OCI-LY7 (cell line): ENCODE measurements at regions not wholly inside any gene's neighbourhood (a gene's known extent, or its start where the extent isn't known, plus 50 kb on each side); places are given as distances from the start of the nearest gene placed in this dataset.

Experiments used
- BruUV-seq: library from RNA; stranded (reverse); fragments of 400-500 nt; replicated peaks from 2 replicates; lab custom pipeline; 2021; lab: Mats Ljungman, UMichigan
- CTCF ChIA-PET: fragments of 300-600 bp; sonication (Branson Sonifier 250); formaldehyde crosslinking; loops from one replicate; lab custom pipeline; 2022; ENCODE audit warnings: antibody characterized with exemption; ENCODE audit not compliant: unreplicated experiment; lab: Charles Lee
- POLR2A ChIA-PET: fragments of 300-600 bp; sonication (Branson Sonifier 250); formaldehyde crosslinking; loops from one replicate; lab custom pipeline; 2022; ENCODE audit warnings: antibody characterized with exemption; lab: Charles Lee
- DNase-seq: peaks from one replicate; pipeline ENCODE4 v3.0.0-alpha.2; 2015; ENCODE audit warnings: low spot score
- H2AFZ ChIP-seq: fragments of 200-600 bp; sonication (generic), shearing (Covaris generic); 2 replicates; pipeline ENCODE4 v1.6.1; 2014; ENCODE audit warnings: mild to moderate bottlenecking, antibody characterized with exemption, low read length, moderate library complexity
- H3K27ac ChIP-seq: fragments of 200-600 bp; sonication (generic); 2 replicates; pipeline ENCODE4 v1.5.1; 2014; ENCODE audit warnings: mixed run types, low read depth, mild to moderate bottlenecking, moderate library complexity, low read length, inconsistent platforms; ENCODE audit not compliant: poor library complexity, severe bottlenecking
- H3K36me3 ChIP-seq: fragments of 200-600 bp; sonication (generic); 2 replicates; pipeline ENCODE4 v1.6.1; 2014; ENCODE audit warnings: mild to moderate bottlenecking, antibody characterized with exemption, low read length, moderate library complexity, mixed read lengths; ENCODE audit not compliant: insufficient read depth
- H3K4me1 ChIP-seq: fragments of 200-600 bp; sonication (generic); 2 replicates; pipeline ENCODE4 v1.5.1; 2014; ENCODE audit warnings: mild to moderate bottlenecking, low read length; ENCODE audit not compliant: insufficient read depth, poor library complexity, severe bottlenecking
- H3K4me2 ChIP-seq: fragments of 200-600 bp; sonication (generic); 2 replicates; pipeline ENCODE4 v1.6.1; 2014; ENCODE audit warnings: mild to moderate bottlenecking, low read length
- H3K4me3 ChIP-seq: fragments of 200-600 bp; sonication (generic); 2 replicates; pipeline ENCODE4 v1.5.1; 2014; ENCODE audit warnings: mild to moderate bottlenecking, low read depth, low read length; ENCODE audit not compliant: poor library complexity, severe bottlenecking
- H3K79me2 ChIP-seq: fragments of 200-600 bp; sonication (generic); 2 replicates; pipeline ENCODE4 v1.6.1; 2016; ENCODE audit warnings: low read depth, mild to moderate bottlenecking, low read length, moderate library complexity, mixed read lengths; ENCODE audit not compliant: insufficient read depth
- H3K9me2 ChIP-seq: fragments of 200-600 bp; sonication (generic); 2 replicates; pipeline ENCODE4 v1.6.1; 2016; ENCODE audit warnings: mild to moderate bottlenecking, low read length, mixed read lengths; ENCODE audit not compliant: insufficient read depth
- H3K9me3 ChIP-seq: fragments of 200-600 bp; sonication (generic); 2 replicates; pipeline ENCODE4 v1.6.1; 2014; ENCODE audit warnings: mild to moderate bottlenecking, mixed run types, low read length, mixed read lengths
- H4K20me1 ChIP-seq: fragments of 200-600 bp; sonication (generic); 2 replicates; pipeline ENCODE4 v1.6.1; 2014; ENCODE audit warnings: mild to moderate bottlenecking, antibody characterized with exemption, low read length, moderate library complexity, mixed read lengths; ENCODE audit not compliant: insufficient read depth
- CTCF ChIP-seq: fragments of 200-600 bp; sonication (generic); conservative IDR thresholded peaks from 2 replicates; pipeline ENCODE4 v1.5.1; 2014; ENCODE audit warnings: mild to moderate bottlenecking, antibody characterized with exemption, low read length, moderate library complexity, mixed read lengths
- EZH2phosphoT487 ChIP-seq: fragments of 200-600 bp; sonication (generic); IDR thresholded peaks from 2 replicates; pipeline ENCODE4 v1.6.1; 2018; ENCODE audit warnings: low read depth, borderline replicate concordance, mild to moderate bottlenecking, mixed run types, antibody characterized with exemption, low read length, moderate library complexity, mixed read lengths
- intact Hi-C: fragments of 100-400 bp; cut with micrococcal nuclease; formaldehyde crosslinking; loops from one replicate; pipeline ENCODE4 v1.10.0; 2022; ENCODE audit not compliant: unreplicated experiment

GRCh38 chr14:96953875-96954185 lies 156.6 kb downstream of the VRK1 start:
- Histone ChIP-seq H4K20me1 (no peaks in the 10 kb centered on the region), H3K4me3 (no peak overlapping the region), H3K4me2 (no peak overlapping the region), H2AFZ (no peak overlapping the region), H3K36me3 (no peaks in the 10 kb centered on the region), H3K4me1 (no peaks in the 10 kb centered on the region), H3K79me2 (no peaks in the 10 kb centered on the region), H3K9me3 (no peaks in the 10 kb centered on the region), H3K27ac (no peak overlapping the region), H3K9me2 (no peaks in the 10 kb centered on the region)
- no peak for DNase-seq
- TF ChIP-seq EZH2phosphoT487 (no peak), CTCF (no peak)
- intact Hi-C loops = no loop called here
- BruUV-seq = no TSS peak
- POLR2A ChIA-PET = no interaction called here
- CTCF ChIA-PET = no interaction called here

- ChIA-PET CTCF (no interaction called here), POLR2A (no interaction called here)
- Histone ChIP-seq H2AFZ (no peak overlapping the region), H3K36me3 (no peaks in the 10 kb centered on the region), H3K4me1 (no peaks in the 10 kb centered on the region), H4K20me1 (no peaks in the 10 kb centered on the region), H3K9me3 (peaks cover 11% of the 10 kb centered on the region; the same call in 1 of the 2 replicates), H3K9me2 (no peaks in the 10 kb centered on the region), H3K27ac (no peak overlapping the region), H3K79me2 (no peaks in the 10 kb centered on the region), H3K4me2 (no peak overlapping the region), H3K4me3 (no peak overlapping the region)
- BruUV-seq = no TSS peak
- no peak for TF ChIP-seq EZH2phosphoT487
- no peak for TF ChIP-seq CTCF
- intact Hi-C loops = no loop called here
- no peak for DNase-seq
These were observed 159.5 kb downstream of the VRK1 start for GRCh38 chr14:96956464-96957239.

- BruUV-seq = no TSS peak
- no peaks in the 10 kb centered on the region for H4K20me1 ChIP-seq
- H3K27ac ChIP-seq = no peak overlapping the region
- ChIA-PET CTCF (no interaction called here), POLR2A (no interaction called here)
- H3K4me1 ChIP-seq = peaks cover 8% of the 10 kb centered on the region
- DNase-seq = no peak
- H3K9me2 ChIP-seq = no peaks in the 10 kb centered on the region
- TF ChIP-seq CTCF (no peak), EZH2phosphoT487 (no peak)
- intact Hi-C loops = no loop called here
- H3K79me2 ChIP-seq = no peaks in the 10 kb centered on the region
- no peak overlapping the region for H3K4me2 ChIP-seq
- H3K9me3 ChIP-seq = peaks cover 18% of the 10 kb centered on the region; the same call in 1 of the 2 replicates
- no peaks in the 10 kb centered on the region; the same call in 1 of the 2 replicates for H3K36me3 ChIP-seq
- no peak overlapping the region for H3K4me3 ChIP-seq
- H2AFZ ChIP-seq = no peak overlapping the region
These were observed 160.9 kb downstream of the VRK1 start for GRCh38 chr14:96958057-96958456.
